MM.1S (cell line): ENCODE measurements at regions not wholly inside any gene's neighbourhood (a gene's known extent, or its start where the extent isn't known, plus 50 kb on each side); places are given as distances from the start of the nearest gene placed in this dataset.

ENCODE experiments used
- CTCF ChIP-seq: fragments of 300-600 bp; sonication (generic); IDR thresholded peaks from 2 replicates; pipeline ENCODE4 v1.5.1; 2016; ENCODE audit warnings: antibody characterized with exemption, low read length, mixed read lengths
- EZH2 ChIP-seq: fragments of 300-600 bp; sonication (generic); optimal IDR thresholded peaks from 2 replicates; pipeline ENCODE3; 2017; ENCODE audit warnings: low read depth, mild to moderate bottlenecking, antibody characterized with exemption, low read length, mixed read lengths
- EZH2phosphoT487 ChIP-seq: fragments of 300-600 bp; sonication (generic); IDR thresholded peaks from 2 replicates; pipeline ENCODE4 v1.6.1; 2018; ENCODE audit warnings: antibody characterized with exemption, low read length

DNA sequence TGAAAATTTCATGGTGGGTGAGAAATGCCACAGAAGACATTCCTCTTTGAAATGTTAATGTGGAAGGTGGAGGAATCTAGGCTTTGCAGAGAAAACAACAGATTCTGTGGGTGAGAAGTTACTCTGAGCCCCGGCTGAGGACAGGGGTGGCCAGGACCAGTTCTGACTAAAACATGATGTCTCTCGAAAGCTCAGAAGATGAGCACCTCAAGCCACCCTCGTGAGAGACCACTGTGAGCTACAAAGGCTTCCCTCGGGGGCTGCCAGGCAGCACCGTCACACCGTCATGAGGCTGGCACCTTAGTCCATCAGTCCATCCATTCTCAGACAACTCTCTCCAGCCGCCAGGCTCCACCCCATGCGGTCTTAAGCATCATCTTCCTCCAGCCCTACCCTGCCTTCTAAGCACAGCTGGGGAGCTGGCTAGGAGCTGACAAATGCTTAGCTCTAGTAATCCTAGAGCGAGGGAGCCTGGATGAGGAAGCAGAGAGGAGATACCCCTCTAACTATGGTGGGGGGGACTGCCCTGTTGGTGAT, 360.5 kb downstream of the SHANK2 start:
- no peak for TF ChIP-seq EZH2
- no peak for TF ChIP-seq CTCF
- no peak for TF ChIP-seq EZH2phosphoT487
